Activated CD8-positive, alpha-beta memory T cell treated with anti-CD3 and anti-CD28 coated beads for 48 hours (primary cell): ENCODE measurements at regions not wholly inside any gene's neighbourhood (a gene's known extent, or its start where the extent isn't known, plus 50 kb on each side); places are given as distances from the start of the nearest gene placed in this dataset.

Experiments used
- DNase-seq, 3 experiments: peaks; one replicate each; pipeline ENCODE4 v3.0.0-alpha.2; 2020; ENCODE audit warnings: low read depth in 2 of 3, low spot score in 2 of 3

- no peak for DNase-seq
These were observed 111.4 kb downstream of the PLEKHG1 start for GRCh38 chr6:150711061-150711460.

- DNase-seq = no peak
These were observed 112.2 kb downstream of the PLEKHG1 start for GRCh38 chr6:150711584-150712504.

- no peak for DNase-seq
These were observed 113.0 kb downstream of the PLEKHG1 start for GRCh38 chr6:150712505-150713252.

GRCh38 chr6:150713487-150713886 lies 113.8 kb downstream of the PLEKHG1 start:
- DNase-seq = no peak

- DNase-seq = no peak
These were observed 114.2 kb downstream of the PLEKHG1 start for GRCh38 chr6:150713931-150714330.

- no peak for DNase-seq
These were observed 115.4 kb downstream of the PLEKHG1 start for GRCh38 chr6:150715133-150715532.

- DNase-seq = no peak
These were observed 117.7 kb downstream of the PLEKHG1 start for GRCh38 chr6:150717419-150717818.

- DNase-seq = no peak
These were observed 119.5 kb downstream of the PLEKHG1 start for GRCh38 chr6:150719099-150719766.

GRCh38 chr6:150719831-150720230 lies 120.1 kb downstream of the PLEKHG1 start:
- DNase-seq = no peak

- DNase-seq = no peak
These were observed 121.1 kb downstream of the PLEKHG1 start for GRCh38 chr6:150720774-150721233.

GRCh38 chr6:150721418-150722266 lies 122.0 kb downstream of the PLEKHG1 start:
- DNase-seq = no peak

GRCh38 chr6:150722614-150723344 lies 123.1 kb downstream of the PLEKHG1 start:
- DNase-seq = no peak

- DNase-seq = no peak
These were observed 123.6 kb downstream of the PLEKHG1 start for GRCh38 chr6:150723345-150723658.

GRCh38 chr6:150723857-150724256 lies 124.2 kb downstream of the PLEKHG1 start:
- no peak for DNase-seq

- DNase-seq = no peak
These were observed 126.1 kb downstream of the PLEKHG1 start for GRCh38 chr6:150725795-150726194.

- no peak for DNase-seq
These were observed 129.6 kb downstream of the PLEKHG1 start for GRCh38 chr6:150729188-150729748.

GRCh38 chr6:150730801-150731457 lies 131.2 kb downstream of the PLEKHG1 start:
- no peak for DNase-seq

- DNase-seq = no peak
These were observed 132.6 kb upstream of the MTHFD1L start for GRCh38 chr6:150732765-150733539.
